SU-DHL-6 (cell line): ENCODE measurements at regions not wholly inside any gene's neighbourhood (a gene's known extent, or its start where the extent isn't known, plus 50 kb on each side); places are given as distances from the start of the nearest gene placed in this dataset.

Source experiments
- H2AFZ ChIP-seq: fragments of 200-600 bp; sonication (generic); 2 replicates; pipeline ENCODE4 v1.6.1; 2014; ENCODE audit warnings: low read depth, mild to moderate bottlenecking, moderate library complexity, mixed read lengths, antibody characterized with exemption, low read length; ENCODE audit not compliant: severe bottlenecking
- H3F3A ChIP-seq: fragments of 200-600 bp; shearing (Covaris generic); 2 replicates; pipeline ENCODE4 v1.6.0; 2016; ENCODE audit warnings: antibody characterized with exemption, mild to moderate bottlenecking; ENCODE audit not compliant: insufficient read depth
- H3K27ac ChIP-seq: fragments of 200-600 bp; sonication (generic); 2 replicates; pipeline ENCODE4 v1.5.1; 2016; ENCODE audit warnings: low read depth, mild to moderate bottlenecking, low read length, moderate library complexity, mixed read lengths
- H3K27me3 ChIP-seq: fragments of 200-600 bp; sonication (generic), shearing (Covaris generic); 2 replicates; pipeline ENCODE4 v1.6.0; 2014; ENCODE audit warnings: mild to moderate bottlenecking, low read length
- H3K36me3 ChIP-seq: fragments of 200-600 bp; sonication (generic); 2 replicates; pipeline ENCODE4 v1.6.1; 2014; ENCODE audit warnings: mild to moderate bottlenecking, low read length, mixed read lengths
- H3K4me2 ChIP-seq: fragments of 300-600, 200-600 bp; shearing (Covaris generic), sonication (generic); 2 replicates; pipeline ENCODE4 v1.6.0; 2014; ENCODE audit warnings: low read length, low read depth, mild to moderate bottlenecking; ENCODE audit not compliant: poor library complexity, severe bottlenecking
- H3K4me3 ChIP-seq: fragments of 200-600 bp; sonication (generic); 2 replicates; pipeline ENCODE4 v1.5.1; 2014; ENCODE audit warnings: antibody characterized with exemption, low read length, mild to moderate bottlenecking, mixed read lengths; ENCODE audit not compliant: insufficient read depth, poor library complexity, severe bottlenecking
- H3K79me2 ChIP-seq: fragments of 200-600 bp; sonication (generic); 2 replicates; pipeline ENCODE4 v1.6.1; 2014; ENCODE audit warnings: mild to moderate bottlenecking, low read length, moderate library complexity; ENCODE audit not compliant: insufficient read depth
- H3K9ac ChIP-seq: fragments of 200-600 bp; sonication (generic); 2 replicates; pipeline ENCODE4 v1.7.0; 2014; ENCODE audit warnings: mild to moderate bottlenecking, low read length
- H3K9me2 ChIP-seq: fragments of 200-600 bp; sonication (generic); replicated peaks from 2 replicates; pipeline ENCODE4 v1.6.1; 2014; ENCODE audit warnings: low read length; ENCODE audit not compliant: insufficient read depth
- H3K9me3 ChIP-seq: fragments of 200-600 bp; sonication (generic); 2 replicates; pipeline ENCODE4 v1.6.1; 2014; ENCODE audit warnings: low read length, mixed read lengths; ENCODE audit not compliant: insufficient read depth
- H4K20me1 ChIP-seq: fragments of 200-600 bp; sonication (generic); 2 replicates; pipeline ENCODE4 v1.6.1; 2014; ENCODE audit warnings: low read depth, mild to moderate bottlenecking, antibody characterized with exemption, low read length, moderate library complexity, mixed read lengths
- CTCF ChIP-seq: fragments of 200-600 bp; sonication (generic); IDR thresholded peaks from one replicate; pipeline ENCODE4 v1.5.1; 2017; ENCODE audit warnings: antibody characterized with exemption, mild to moderate bottlenecking, low read length, moderate library complexity; ENCODE audit not compliant: insufficient read depth, poor library complexity, severe bottlenecking
- EZH2phosphoT487 ChIP-seq: fragments of 200-600 bp; sonication (generic), shearing (Covaris generic); conservative IDR thresholded peaks from 2 replicates; pipeline ENCODE4 v1.6.1; 2018; ENCODE audit warnings: mild to moderate bottlenecking, antibody characterized with exemption, low read length, moderate library complexity, mixed read lengths

- no peak overlapping the region for H3K4me3 ChIP-seq
- no peaks in the 10 kb centered on the region for H4K20me1 ChIP-seq
- no peak overlapping the region for H3K27ac ChIP-seq
- H3K4me2 ChIP-seq: no peak overlapping the region
- no peaks in the 10 kb centered on the region for H3K79me2 ChIP-seq
- no peak overlapping the region for H2AFZ ChIP-seq
- no peaks in the 10 kb centered on the region for H3K9me3 ChIP-seq
- H3K36me3 ChIP-seq: no peaks in the 10 kb centered on the region
- no peaks in the 10 kb centered on the region for H3F3A ChIP-seq
- no peaks in the 10 kb centered on the region for H3K27me3 ChIP-seq
- TF ChIP-seq EZH2phosphoT487: no peak
- TF ChIP-seq CTCF: no peak
- H3K9ac ChIP-seq: no peak overlapping the region
- no peaks in the 10 kb centered on the region for H3K9me2 ChIP-seq
These were observed 194.4 kb downstream of the CXCL12 start for GRCh38 chr10:44190541-44190940.

GRCh38 chr10:44186821-44187220, 198.1 kb downstream of the CXCL12 start:
- Histone ChIP-seq H3K79me2 (no peaks in the 10 kb centered on the region), H2AFZ (no peak overlapping the region), H4K20me1 (no peaks in the 10 kb centered on the region), H3K36me3 (no peaks in the 10 kb centered on the region), H3F3A (no peaks in the 10 kb centered on the region), H3K27me3 (no peaks in the 10 kb centered on the region), H3K4me2 (no peak overlapping the region), H3K9ac (no peak overlapping the region), H3K9me3 (no peaks in the 10 kb centered on the region), H3K4me3 (no peak overlapping the region), H3K27ac (no peak overlapping the region), H3K9me2 (no peaks in the 10 kb centered on the region)
- no peak for TF ChIP-seq CTCF
- TF ChIP-seq EZH2phosphoT487: no peak

- TF ChIP-seq CTCF (no peak), EZH2phosphoT487 (no peak)
- no peaks in the 10 kb centered on the region for H3K36me3 ChIP-seq
- no peaks in the 10 kb centered on the region for H4K20me1 ChIP-seq
- no peaks in the 10 kb centered on the region for H3K27me3 ChIP-seq
- no peak overlapping the region for H2AFZ ChIP-seq
- no peaks in the 10 kb centered on the region for H3K9me2 ChIP-seq
- no peaks in the 10 kb centered on the region for H3K9me3 ChIP-seq
- no peaks in the 10 kb centered on the region for H3F3A ChIP-seq
- H3K9ac ChIP-seq: no peak overlapping the region
- no peaks in the 10 kb centered on the region for H3K79me2 ChIP-seq
- H3K4me3 ChIP-seq: no peak overlapping the region
- no peak overlapping the region for H3K4me2 ChIP-seq
- H3K27ac ChIP-seq: no peak overlapping the region
These were observed 198.7 kb downstream of the CXCL12 start for GRCh38 chr10:44186150-44186549.

- no peaks in the 10 kb centered on the region for H3K9me2 ChIP-seq
- no peaks in the 10 kb centered on the region for H4K20me1 ChIP-seq
- no peak overlapping the region for H3K27ac ChIP-seq
- no peaks in the 10 kb centered on the region for H3K36me3 ChIP-seq
- no peak overlapping the region for H3K4me3 ChIP-seq
- no peaks in the 10 kb centered on the region for H3K9me3 ChIP-seq
- no peaks in the 10 kb centered on the region for H3K27me3 ChIP-seq
- H3K79me2 ChIP-seq: no peaks in the 10 kb centered on the region
- H3K9ac ChIP-seq: no peak overlapping the region
- H3K4me2 ChIP-seq: no peak overlapping the region
- no peak for TF ChIP-seq CTCF
- TF ChIP-seq EZH2phosphoT487: no peak
- H2AFZ ChIP-seq: no peak overlapping the region
- no peaks in the 10 kb centered on the region for H3F3A ChIP-seq
These were observed 199.6 kb downstream of the CXCL12 start for GRCh38 chr10:44185315-44185666.
